DOHH2 (cell line): ENCODE measurements at regions not wholly inside any gene's neighbourhood (a gene's known extent, or its start where the extent isn't known, plus 50 kb on each side); places are given as distances from the start of the nearest gene placed in this dataset.

Experiments used
- H3F3A ChIP-seq: fragments of 200-600 bp; sonication (generic), shearing (Covaris generic); 2 replicates; pipeline ENCODE4 v1.6.0; 2016; ENCODE audit warnings: antibody characterized with exemption, mild to moderate bottlenecking; ENCODE audit not compliant: control insufficient read depth, insufficient read depth
- H3K27ac ChIP-seq: fragments of 200-600 bp; sonication (generic); 2 replicates; pipeline ENCODE4 v1.5.1; 2014; ENCODE audit warnings: low read depth, mild to moderate bottlenecking, low read length, moderate library complexity
- H3K27me3 ChIP-seq: fragments of 200-600 bp; sonication (generic); 2 replicates; pipeline ENCODE4 v1.6.1; 2014; ENCODE audit warnings: mild to moderate bottlenecking, low read length, mixed read lengths; ENCODE audit not compliant: control insufficient read depth
- H3K36me3 ChIP-seq: fragments of 200-600 bp; sonication (generic); 2 replicates; pipeline ENCODE4 v1.6.1; 2014; ENCODE audit warnings: mild to moderate bottlenecking, low read length, moderate library complexity, mixed read lengths; ENCODE audit not compliant: control insufficient read depth
- H3K4me1 ChIP-seq: fragments of 200-600 bp; sonication (generic); 2 replicates; pipeline ENCODE4 v1.6.1; 2014; ENCODE audit warnings: mild to moderate bottlenecking, low read length, mixed read lengths; ENCODE audit not compliant: control insufficient read depth
- H3K4me2 ChIP-seq: fragments of 200-600 bp; sonication (generic); 2 replicates; pipeline ENCODE4 v1.6.0; 2014; ENCODE audit warnings: mild to moderate bottlenecking, low read length, moderate library complexity
- H3K4me3 ChIP-seq: fragments of 200-600 bp; sonication (generic); 2 replicates; pipeline ENCODE4 v1.5.1; 2014; ENCODE audit warnings: mild to moderate bottlenecking, low read length, mixed read lengths
- H3K79me2 ChIP-seq: fragments of 200-600 bp; sonication (generic); 2 replicates; pipeline ENCODE4 v1.6.1; 2014; ENCODE audit warnings: mild to moderate bottlenecking, low read length, mixed read lengths; ENCODE audit not compliant: control insufficient read depth
- H3K9me2 ChIP-seq: fragments of 200-600 bp; sonication (generic); replicated peaks from 2 replicates; pipeline ENCODE4 v1.6.1; 2014; ENCODE audit warnings: mild to moderate bottlenecking, low read length, mixed read lengths; ENCODE audit not compliant: control insufficient read depth
- H3K9me3 ChIP-seq: fragments of 200-600 bp; sonication (generic); 2 replicates; pipeline ENCODE4 v1.6.1; 2014; ENCODE audit warnings: antibody characterized with exemption, low read length, mixed read lengths; ENCODE audit not compliant: control insufficient read depth, insufficient read depth
- H4K20me1 ChIP-seq: fragments of 200-600 bp; sonication (generic); 2 replicates; pipeline ENCODE4 v1.6.0; 2014; ENCODE audit warnings: low read depth, mild to moderate bottlenecking, antibody characterized with exemption, low read length, moderate library complexity; ENCODE audit not compliant: control insufficient read depth, insufficient read depth
- CTCF ChIP-seq: fragments of 200-600 bp; sonication (generic); IDR thresholded peaks from one replicate; pipeline ENCODE4 v1.5.1; 2014; ENCODE audit warnings: antibody characterized with exemption, mild to moderate bottlenecking, low read depth, low read length; ENCODE audit not compliant: poor library complexity, severe bottlenecking
- EZH2phosphoT487 ChIP-seq: fragments of 200-600 bp; sonication (generic); IDR thresholded peaks from 2 replicates; pipeline ENCODE4 v1.6.1; 2017; ENCODE audit warnings: borderline replicate concordance, mild to moderate bottlenecking, antibody characterized with exemption, low read length, moderate library complexity, mixed read lengths

GRCh38 chr7:114255404-114255841 lies 159.2 kb upstream of the FOXP2 start:
- H3K4me1 ChIP-seq, result no peaks in the 10 kb centered on the region
- no peak overlapping the region for H3K4me2 ChIP-seq
- no peaks in the 10 kb centered on the region for H3K9me2 ChIP-seq
- no peaks in the 10 kb centered on the region for H4K20me1 ChIP-seq
- H3K36me3 ChIP-seq, result no peaks in the 10 kb centered on the region
- TF ChIP-seq CTCF (no peak), EZH2phosphoT487 (no peak)
- no peaks in the 10 kb centered on the region for H3F3A ChIP-seq
- no peaks in the 10 kb centered on the region for H3K27me3 ChIP-seq
- H3K27ac ChIP-seq, result no peak overlapping the region
- no peak overlapping the region for H3K4me3 ChIP-seq
- no peaks in the 10 kb centered on the region for H3K79me2 ChIP-seq
- no peaks in the 10 kb centered on the region; the same call in 1 of the 2 replicates for H3K9me3 ChIP-seq

- H3F3A ChIP-seq, result no peaks in the 10 kb centered on the region
- no peaks in the 10 kb centered on the region for H4K20me1 ChIP-seq
- no peak overlapping the region for H3K27ac ChIP-seq
- no peaks in the 10 kb centered on the region; the same call in 1 of the 2 replicates for H3K9me2 ChIP-seq
- H3K4me3 ChIP-seq, result no peak overlapping the region
- no peaks in the 10 kb centered on the region for H3K9me3 ChIP-seq
- no peak overlapping the region for H3K4me2 ChIP-seq
- H3K4me1 ChIP-seq, result no peaks in the 10 kb centered on the region
- no peaks in the 10 kb centered on the region for H3K27me3 ChIP-seq
- no peaks in the 10 kb centered on the region for H3K36me3 ChIP-seq
- H3K79me2 ChIP-seq, result no peaks in the 10 kb centered on the region
- TF ChIP-seq EZH2phosphoT487, result no peak
- TF ChIP-seq CTCF, result no peak
Measured at GRCh38 chr7:114243646-114244045, 171.0 kb upstream of the FOXP2 start.

GRCh38 chr7:114242992-114243507 lies 171.6 kb upstream of the FOXP2 start:
- H3K27me3 ChIP-seq, result no peaks in the 10 kb centered on the region
- no peak overlapping the region for H3K4me3 ChIP-seq
- no peak overlapping the region for H3K4me2 ChIP-seq
- no peaks in the 10 kb centered on the region for H3K9me3 ChIP-seq
- no peaks in the 10 kb centered on the region for H3F3A ChIP-seq
- no peaks in the 10 kb centered on the region for H3K4me1 ChIP-seq
- no peaks in the 10 kb centered on the region for H3K79me2 ChIP-seq
- H3K9me2 ChIP-seq, result no peaks in the 10 kb centered on the region; the same call in 1 of the 2 replicates
- no peaks in the 10 kb centered on the region for H3K36me3 ChIP-seq
- TF ChIP-seq EZH2phosphoT487 (no peak), CTCF (no peak)
- no peak overlapping the region for H3K27ac ChIP-seq
- no peaks in the 10 kb centered on the region for H4K20me1 ChIP-seq

- Histone ChIP-seq H3K27ac (no peak overlapping the region), H3K79me2 (no peaks in the 10 kb centered on the region), H3K36me3 (no peaks in the 10 kb centered on the region), H3K27me3 (no peaks in the 10 kb centered on the region), H3K4me1 (no peaks in the 10 kb centered on the region), H3K4me2 (no peak overlapping the region), H3K9me3 (no peaks in the 10 kb centered on the region), H3K9me2 (no peaks in the 10 kb centered on the region), H3F3A (no peaks in the 10 kb centered on the region), H3K4me3 (no peak overlapping the region), H4K20me1 (no peaks in the 10 kb centered on the region)
- no peak for TF ChIP-seq EZH2phosphoT487
- no peak for TF ChIP-seq CTCF
Measured at GRCh38 chr7:114229246-114229645, 185.4 kb upstream of the FOXP2 start.
